Heart left ventricle (tissue), 16 donors: ENCODE measurements at regions not wholly inside any gene's neighbourhood (a gene's known extent, or its start where the extent isn't known, plus 50 kb on each side); places are given as distances from the start of the nearest gene placed in this dataset.

Experiments used
- ATAC-seq, 4 donors: fragments of 200-7000 bp; cut with Tn5 transposase; one replicate each; pipeline ENCODE4 v1.9.1; 2020 to 2022; ENCODE audit warnings: moderate library complexity in 4 of 4, mild to moderate bottlenecking in 3 of 4, moderate number of reproducible peaks in 1 of 4
- DNase-seq, 5 donors: peaks; one replicate each; pipeline ENCODE4 v3.0.0-alpha.2; 2020
- H3K27ac ChIP-seq, 12 donors: fragments of 200-600 bp; sonication (generic) in 4 of 12; one replicate each; pipeline versions ENCODE4 v1.5.0 to v1.8.0; 2016 to 2022; ENCODE audit warnings: mild to moderate bottlenecking in 2 of 12
- H3K27me3 ChIP-seq, 9 donors: fragments of 200-600 bp; sonication (generic) in 2 of 9; one replicate each; pipeline versions ENCODE4 v1.5.1 to v1.8.0; 2016 to 2022; ENCODE audit warnings: mild to moderate bottlenecking in 3 of 9
- H3K36me3 ChIP-seq, 9 donors: fragments of 200-600 bp; sonication (generic) in 2 of 9; one replicate each; pipeline versions ENCODE4 v1.5.0 to v1.8.0; 2018 to 2022; ENCODE audit warnings: mild to moderate bottlenecking in 2 of 9
- H3K4me1 ChIP-seq, 12 donors: fragments of 200-600 bp; sonication (generic) in 4 of 12; one replicate each; pipeline versions ENCODE4 v1.5.0 to v1.8.0; 2016 to 2022; ENCODE audit warnings: mild to moderate bottlenecking in 3 of 12
- H3K4me3 ChIP-seq, 12 donors: fragments of 200-600 bp; sonication (generic) in 4 of 12; one replicate each; pipeline versions ENCODE4 v1.5.0 to v1.8.0; 2017 to 2022; ENCODE audit warnings: mild to moderate bottlenecking in 9 of 12, moderate library complexity in 4 of 12
- H3K9me3 ChIP-seq, 12 donors: fragments of 200-600 bp; sonication (generic) in 4 of 12; one replicate each; pipeline versions ENCODE4 v1.5.0 to v1.8.0; 2016 to 2022; ENCODE audit warnings: mild to moderate bottlenecking in 1 of 12
- CTCF ChIP-seq, 12 donors: fragments of 200-600 bp; sonication (generic) in 4 of 12; IDR thresholded peaks; one replicate each; pipeline versions ENCODE4 v1.5.0 to v1.8.0; 2018 to 2022; ENCODE audit warnings: antibody characterized with exemption in 12 of 12, mild to moderate bottlenecking in 5 of 12
- POLR2A ChIP-seq, 2 donors: fragments of 450-650 bp; IDR thresholded peaks; one replicate each; pipeline ENCODE4 v1.6.1; 2017; ENCODE audit warnings: antibody characterized with exemption in 2 of 2, mild to moderate bottlenecking in 2 of 2, moderate library complexity in 2 of 2
- WGBS, 4 donors: extraction: QIAGEN DNeasy Blood & Tissue Kit in 2 of 4; methylation state at CpG; one replicate each; pipeline versions ENCODE4 v1.1.5 to v1.1.7; 2013 to 2018; 5-methylcytosine and 5-hydroxymethylcytosine counted together
- intact Hi-C, 10 donors: fragments of 100-400 bp; cut with DNase I; formaldehyde crosslinking; loops; one replicate each; pipeline versions ENCODE4 v1.11.1 to v1.14.2; 2022
- donor health status: ischemic (EF 13 %, LVEDD 7.1; RV severe dilation, severe dysfunction).
- donor health status: healthy with polysubstance abuse.
- donor health status: DM: no; HTN: yes; CAD: no.
- donor health status: DM: no; HTN: no; CAD: no.
- donor health status: ischemic (EF 25% LVEDD 6.9; RV normal size, moderate dysfunction).
- donor health status: ischemic (EF 25% LVEDD 5.7; RV mildly dilated, moderate dysfunction).
- donor health status: healthy.
- donor health status: DM: yes; HTN: yes; CAD: no.
- donor health status: ischemic (EF 35%, LVEDD 5.7; RV mildly dilated, moderate dysfunction).
- donor health status: nonischemic (EF 11% LVEDD 7.7; RV severe dilation, severe dysfunction).
- donor health status: DM: yes; HTN: yes; CAD: no.
- donor health status: PGD.
- donor health status: ischemic (EF 29% LVEDD 5.4; RV normal size, mild dysfunction).
- donor health status: nonischemic (EF 23%, LVEDD 6.1; RV moderate dilation, normal function).

- Histone ChIP-seq H3K9me3 (no peaks in the 10 kb centered on the region), H3K27ac (no peak overlapping the region), H3K36me3 (no peaks in the 10 kb centered on the region), H3K27me3 (no peaks in the 10 kb centered on the region), H3K4me3 (no peak overlapping the region), H3K4me1 (peaks cover 0 to 32% (median 14%) of the 10 kb centered on the region in 12 donors)
- no peak for TF ChIP-seq CTCF (IDR thresholded peaks at IDR 0.05)
- TF ChIP-seq POLR2A (IDR thresholded peaks at IDR 0.05), result no peak
- WGBS, 4 donors, result 88 to 97% (median 94%) methylated on average over 4 of the region's 4 CpGs
- no peak for DNase-seq
- no peak for ATAC-seq
- intact Hi-C loops, result no loop called here
These were observed 81.7 kb upstream of the RALGPS2 start for GRCh38 chr1:178643349-178643748.

DNA sequence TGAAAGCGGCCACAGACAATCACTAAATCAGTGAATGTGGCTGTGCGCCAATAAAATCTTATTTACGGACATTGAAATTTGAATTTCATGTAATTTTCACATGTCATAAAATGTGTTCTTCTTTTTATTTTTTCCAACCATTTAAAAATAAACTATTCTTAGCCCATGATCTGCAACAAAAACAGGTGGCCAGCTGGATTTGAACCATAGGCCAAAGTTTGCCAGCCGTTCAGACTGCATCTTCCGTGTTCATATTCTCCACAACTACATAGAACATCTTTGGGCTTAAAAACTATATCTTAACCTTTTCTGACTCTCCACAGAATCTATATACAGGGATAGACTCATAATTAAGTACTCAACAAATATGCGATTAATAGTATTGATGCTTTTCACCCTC is 81.2 kb upstream of the RALGPS2 start:
- no peak for ATAC-seq
- peaks cover 0 to 32% (median 14%) of the 10 kb centered on the region in 12 donors for H3K4me1 ChIP-seq
- no peak for DNase-seq
- peak overlapping the region in 3 of 12 donors; percentile 11 to 34 (median 14) for H3K27ac ChIP-seq
- H3K36me3 ChIP-seq, result no peaks in the 10 kb centered on the region
- no peak for TF ChIP-seq POLR2A (IDR thresholded peaks at IDR 0.05)
- TF ChIP-seq CTCF (IDR thresholded peaks at IDR 0.05), result no peak
- H3K9me3 ChIP-seq, result no peaks in the 10 kb centered on the region
- intact Hi-C loops, result no loop called here
- H3K4me3 ChIP-seq, result no peak overlapping the region
- no peaks in the 10 kb centered on the region for H3K27me3 ChIP-seq
- 83 to 91% (median 84%) methylated on average over 6 of the region's 6 CpGs for WGBS, 4 donors

GRCh38 chr1:178644308-178645120 is 80.5 kb upstream of the RALGPS2 start:
- Histone ChIP-seq H3K4me1 (peaks cover 0 to 32% (median 14%) of the 10 kb centered on the region in 12 donors), H3K36me3 (no peaks in the 10 kb centered on the region), H3K4me3 (no peak overlapping the region), H3K27ac (peak overlapping the region in 4 of 12 donors; percentile 11 to 34 (median 13)), H3K27me3 (no peaks in the 10 kb centered on the region), H3K9me3 (no peaks in the 10 kb centered on the region)
- intact Hi-C loops, result no loop called here
- no peak for TF ChIP-seq POLR2A (IDR thresholded peaks at IDR 0.05)
- TF ChIP-seq CTCF (IDR thresholded peaks at IDR 0.05), result no peak
- ATAC-seq (peak in 3 of 4 donors; percentile 33 to 51 (median 48)), DNase-seq (peak in 4 of 5 donors; percentile 15 to 71 (median 34))
- WGBS, 4 donors, result 26 to 32% (median 28%) methylated on average over 4 of the region's 4 CpGs

- Histone ChIP-seq H3K27ac (no peak overlapping the region), H3K9me3 (no peaks in the 10 kb centered on the region), H3K4me1 (peaks cover 0 to 32% (median 14%) of the 10 kb centered on the region in 12 donors), H3K4me3 (no peak overlapping the region), H3K27me3 (no peaks in the 10 kb centered on the region), H3K36me3 (no peaks in the 10 kb centered on the region)
- 55 to 59% (median 57%) methylated on average over 5 of the region's 5 CpGs for WGBS, 4 donors
- intact Hi-C loops, result no loop called here
- DNase-seq, result no peak
- TF ChIP-seq POLR2A (IDR thresholded peaks at IDR 0.05) (no peak), CTCF (IDR thresholded peaks at IDR 0.05) (no peak)
- ATAC-seq, result no peak
These were observed 79.8 kb upstream of the RALGPS2 start for GRCh38 chr1:178645157-178645807.
